ENCODE measurements at regions not wholly inside any gene's neighbourhood (a gene's known extent, or its start where the extent isn't known, plus 50 kb on each side); places are given as distances from the start of the nearest gene placed in this dataset.

GRCh38 chr6:39992861-39993622, 58.8 kb upstream of the MOCS1 start:
- DNase-seq (ENCODE audit: low read depth): no peak
